Spleen (tissue), 11 donors: ENCODE measurements at regions not wholly inside any gene's neighbourhood (a gene's known extent, or its start where the extent isn't known, plus 50 kb on each side); places are given as distances from the start of the nearest gene placed in this dataset.

Source experiments
- DNase-seq: peaks from one replicate; pipeline ENCODE4 v3.0.0-alpha.2; 2020
- H3K27ac ChIP-seq, 8 donors: fragments of 200-600 bp; sonication (generic) in 7 of 8; 1 replicate in 4 of 8; 2 replicates in 4 of 8; pipeline versions ENCODE4 v1.5.0 to v1.8.0; 2016 to 2021; ENCODE audit warnings: inconsistent platforms in 4 of 8, mild to moderate bottlenecking in 4 of 8, moderate library complexity in 1 of 8
- H3K27me3 ChIP-seq, 7 donors: fragments of 200-600 bp; sonication (generic) in 6 of 7; replicated peaks in 1 of 7; 1 replicate in 4 of 7; 2 replicates in 3 of 7; pipeline versions ENCODE4 v1.5.0 to v1.8.0; 2016 to 2021; ENCODE audit warnings: inconsistent platforms in 3 of 7, mild to moderate bottlenecking in 1 of 7
- H3K36me3 ChIP-seq, 6 donors: fragments of 200-600 bp; sonication (generic) in 5 of 6; 1 replicate in 4 of 6; 2 replicates in 2 of 6; pipeline versions ENCODE4 v1.5.0 to v1.8.0; 2016 to 2021; ENCODE audit warnings: inconsistent platforms in 2 of 6
- H3K4me1 ChIP-seq, 6 donors: fragments of 200-600 bp; sonication (generic) in 5 of 6; 1 replicate in 3 of 6; 2 replicates in 3 of 6; pipeline versions ENCODE4 v1.5.0 to v1.8.0; 2016 to 2021; ENCODE audit warnings: inconsistent platforms in 3 of 6
- H3K4me3 ChIP-seq, 8 donors: fragments of 200-600 bp; sonication (generic) in 7 of 8; 1 replicate in 4 of 8; 2 replicates in 4 of 8; pipeline versions ENCODE4 v1.5.0 to v1.8.0; 2016 to 2021; ENCODE audit warnings: inconsistent platforms in 4 of 8, mild to moderate bottlenecking in 4 of 8, moderate library complexity in 2 of 8
- H3K9me3 ChIP-seq, 8 donors: fragments of 200-600 bp; sonication (generic) in 7 of 8; 1 replicate in 4 of 8; 2 replicates in 4 of 8; pipeline versions ENCODE4 v1.5.0 to v1.8.0; 2016 to 2021; ENCODE audit warnings: inconsistent platforms in 4 of 8
- CTCF ChIP-seq, 11 experiments: fragments of 200-600 bp in 7 of 11; fragments of 450-650 bp in 4 of 11; sonication (generic) in 4 of 11; IDR thresholded peaks in 8 of 11; conservative IDR thresholded peaks in 3 of 11; 1 replicate in 7 of 11; 2 replicates in 4 of 11; pipeline versions ENCODE4 v1.4.0 to v1.8.0; 2016 to 2021; ENCODE audit warnings: antibody characterized with exemption in 11 of 11, inconsistent platforms in 4 of 11, mild to moderate bottlenecking in 1 of 11
- POLR2A ChIP-seq, 3 donors: fragments of 450-650 bp; IDR thresholded peaks; one replicate each; pipeline ENCODE4 v1.5.1; 2017; ENCODE audit warnings: antibody characterized with exemption in 3 of 3, mild to moderate bottlenecking in 1 of 3
- POLR2AphosphoS5 ChIP-seq, 3 donors: sonication (generic); formaldehyde crosslinking; IDR thresholded peaks; one replicate each; pipeline ENCODE4 v1.5.1; 2017; ENCODE audit warnings: antibody characterized with exemption in 3 of 3
- WGBS, 5 donors: extraction: QIAGEN DNeasy Blood & Tissue Kit in 3 of 5; methylation state at CpG; one replicate each; pipeline versions ENCODE4 v1.1.5 to v1.1.7; 2013 to 2018; 5-methylcytosine and 5-hydroxymethylcytosine counted together
- intact Hi-C: fragments of 100-400 bp; cut with DNase I; formaldehyde crosslinking; loops from one replicate; pipeline ENCODE4 v1.15.0; 2023; ENCODE audit warnings: low total_unique reads
- donor health status: healthy with polysubstance abuse.
- donor health status: DM: no; HTN: no; CAD: no; lungs with moderate emphysema.
- donor health status: DM: no; HTN: no; CAD: no.
- donor health status: Bipolar disorder and iron deficiency.
- donor health status: healthy.
- donor health status: DM: no; HTN: no; CAD: no.
- donor health status: DM: yes; HTN: yes; CAD: no.

GRCh38 chr6:139852488-139853140 is 478.2 kb upstream of the CITED2 start:
- no peak overlapping the region for H3K27ac ChIP-seq
- intact Hi-C loops: no loop called here
- peaks cover 0 to 6% (median 0%) of the 10 kb centered on the region in 6 donors for H3K4me1 ChIP-seq
- no peaks in the 10 kb centered on the region for H3K27me3 ChIP-seq
- H3K9me3 ChIP-seq: peaks cover 0 to 11% (median 0%) of the 10 kb centered on the region in 8 donors
- no peak overlapping the region for H3K4me3 ChIP-seq
- no peak for DNase-seq
- no peaks in the 10 kb centered on the region for H3K36me3 ChIP-seq
- 78 to 89% (median 87%) methylated on average over 9 of the region's 9 CpGs for WGBS, 5 donors
- TF ChIP-seq CTCF (IDR thresholded peaks at IDR 0.05 in 8 of 11, conservative IDR thresholded peaks at IDR 0.05 in 3 of 11) (no peak), POLR2AphosphoS5 (IDR thresholded peaks at IDR 0.05) (no peak), POLR2A (IDR thresholded peaks at IDR 0.05) (no peak)

- 84 to 93% (median 86%) methylated on average over 2 of the region's 2 CpGs for WGBS, 5 donors
- Histone ChIP-seq H3K36me3 (no peaks in the 10 kb centered on the region), H3K27ac (no peak overlapping the region), H3K4me1 (peaks cover 0 to 11% (median 1%) of the 10 kb centered on the region in 6 donors), H3K27me3 (no peaks in the 10 kb centered on the region), H3K4me3 (no peak overlapping the region), H3K9me3 (peaks cover 0 to 11% (median 0%) of the 10 kb centered on the region in 8 donors)
- intact Hi-C loops: no loop called here
- DNase-seq: no peak
- TF ChIP-seq POLR2AphosphoS5 (IDR thresholded peaks at IDR 0.05) (no peak), CTCF (IDR thresholded peaks at IDR 0.05 in 8 of 11, conservative IDR thresholded peaks at IDR 0.05 in 3 of 11) (no peak), POLR2A (IDR thresholded peaks at IDR 0.05) (no peak)
Observed at GRCh38 chr6:139852067-139852466, 477.6 kb upstream of the CITED2 start.

GRCh38 chr6:139851206-139851605 is 476.8 kb upstream of the CITED2 start:
- 46 to 75% (median 48%) methylated on average over 4 of the region's 4 CpGs for WGBS, 5 donors

More at GRCh38 chr6:139851206-139851605, 476.8 kb upstream of the CITED2 start:
- Histone ChIP-seq H3K27me3 (no peaks in the 10 kb centered on the region), H3K9me3 (peaks cover 0 to 11% (median 0%) of the 10 kb centered on the region in 8 donors), H3K4me1 (peaks cover 6 to 19% (median 10%) of the 10 kb centered on the region in 6 donors), H3K27ac (no peak overlapping the region), H3K4me3 (no peak overlapping the region), H3K36me3 (no peaks in the 10 kb centered on the region)
- intact Hi-C loops: no loop called here
- no peak for DNase-seq
- no peak for TF ChIP-seq POLR2AphosphoS5 (IDR thresholded peaks at IDR 0.05)
- TF ChIP-seq POLR2A (IDR thresholded peaks at IDR 0.05): no peak
- TF ChIP-seq CTCF (IDR thresholded peaks at IDR 0.05 in 8 of 11, conservative IDR thresholded peaks at IDR 0.05 in 3 of 11): no peak
